ENCODE measurements at regions not wholly inside any gene's neighbourhood (a gene's known extent, or its start where the extent isn't known, plus 50 kb on each side); places are given as distances from the start of the nearest gene placed in this dataset.
A peak's percentile ranks its signal among the peaks of the same experiment; 100 is the strongest.
"Not testable (repeated sequence)": the region's sequence is repeated elsewhere in the genome, so short reads cannot be mapped to it uniquely, and the experiment has no call there.

- TF ChIP-seq CTCF (IDR thresholded peaks at IDR 0.05; ENCODE audit: low read depth, low read length, missing control alignments) = no peak
- H3K4me3 ChIP-seq (ENCODE audit: low read depth, low read length) = no peak overlapping the region
- DNase-seq (ENCODE audit: low read depth) = no peak
- in situ Hi-C loops (cut with HindIII; ENCODE audit: low sequenced_read_pairs) = no loop called here
Measured at GRCh38 chr13:54489359-54489758, 1460.7 kb downstream of the OLFM4 start.

DNA sequence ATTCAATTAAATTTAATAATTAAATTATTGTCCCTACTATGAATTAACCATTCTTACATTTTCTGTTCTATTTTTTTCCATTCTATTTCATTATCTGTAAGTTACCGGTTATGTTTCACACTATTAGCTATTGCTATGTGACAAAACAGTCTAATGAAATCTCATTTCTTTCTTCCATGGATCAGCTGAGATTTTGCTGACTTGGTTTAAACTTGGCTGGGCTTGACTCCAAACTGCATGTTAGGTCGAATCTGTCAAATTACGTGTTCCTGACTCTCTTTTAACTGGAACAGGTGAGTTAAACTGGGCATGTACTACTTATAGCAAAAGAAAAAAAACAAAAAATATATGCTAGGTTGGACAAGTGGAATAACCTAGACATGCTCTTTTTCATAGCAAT lies 1464.4 kb downstream of the OLFM4 start:
- in situ Hi-C loops (cut with HindIII; ENCODE audit: low sequenced_read_pairs) = no loop called here
- DNase-seq (ENCODE audit: low read depth) = no peak
- TF ChIP-seq CTCF (IDR thresholded peaks at IDR 0.05; ENCODE audit: low read depth, low read length, missing control alignments) = no peak
- no peak overlapping the region for H3K4me3 ChIP-seq (ENCODE audit: low read depth, low read length)

DNA sequence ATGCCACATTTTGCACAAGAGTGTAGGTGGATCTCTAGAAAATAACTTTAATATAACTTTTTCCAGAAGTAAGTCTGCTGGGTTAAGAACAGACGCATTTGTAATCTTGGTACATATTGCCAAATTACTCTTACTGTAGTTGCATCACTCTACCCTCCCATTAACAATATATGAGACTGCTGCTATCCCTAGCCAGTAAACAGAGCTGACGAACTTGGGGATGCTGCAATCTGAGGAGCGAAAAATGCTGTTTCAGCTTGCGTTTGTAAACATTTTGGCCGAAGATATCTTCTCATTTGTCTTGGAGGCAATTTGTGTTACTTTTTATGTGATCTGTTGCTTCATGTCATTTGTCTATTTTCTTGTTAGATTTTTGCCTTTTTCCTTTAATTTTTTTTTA lies 1482.8 kb downstream of the OLFM4 start:
- no peak overlapping the region for H3K4me3 ChIP-seq (ENCODE audit: low read depth, low read length)
- DNase-seq (ENCODE audit: low read depth) = no peak
- in situ Hi-C loops (cut with HindIII; ENCODE audit: low sequenced_read_pairs) = no loop called here
- no peak for TF ChIP-seq CTCF (IDR thresholded peaks at IDR 0.05; ENCODE audit: low read depth, low read length, missing control alignments)

DNA sequence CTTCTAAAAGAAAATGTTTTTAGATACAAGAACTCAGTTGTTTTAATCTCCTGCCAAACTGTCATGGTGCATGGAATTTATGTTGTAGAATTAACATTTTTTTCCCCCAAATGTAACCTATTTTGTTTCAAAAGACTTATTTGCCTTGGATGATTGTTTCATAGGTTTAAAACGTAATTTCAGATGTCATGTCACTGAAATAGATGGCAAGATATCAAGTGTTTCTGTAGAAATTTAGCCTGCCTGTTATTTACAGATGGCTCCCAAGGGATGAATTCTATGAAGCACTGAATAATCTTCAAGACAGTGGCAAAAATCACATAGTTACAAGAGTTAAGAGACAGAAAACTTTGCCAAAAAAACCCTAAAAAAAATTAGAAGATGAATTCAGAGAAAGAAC lies 1484.6 kb downstream of the OLFM4 start:
- no peak overlapping the region for H3K4me3 ChIP-seq (ENCODE audit: low read depth, low read length)
- no peak for DNase-seq (ENCODE audit: low read depth)
- TF ChIP-seq CTCF (IDR thresholded peaks at IDR 0.05; ENCODE audit: low read depth, low read length, missing control alignments) = no peak
- in situ Hi-C loops (cut with HindIII; ENCODE audit: low sequenced_read_pairs) = no loop called here

DNA sequence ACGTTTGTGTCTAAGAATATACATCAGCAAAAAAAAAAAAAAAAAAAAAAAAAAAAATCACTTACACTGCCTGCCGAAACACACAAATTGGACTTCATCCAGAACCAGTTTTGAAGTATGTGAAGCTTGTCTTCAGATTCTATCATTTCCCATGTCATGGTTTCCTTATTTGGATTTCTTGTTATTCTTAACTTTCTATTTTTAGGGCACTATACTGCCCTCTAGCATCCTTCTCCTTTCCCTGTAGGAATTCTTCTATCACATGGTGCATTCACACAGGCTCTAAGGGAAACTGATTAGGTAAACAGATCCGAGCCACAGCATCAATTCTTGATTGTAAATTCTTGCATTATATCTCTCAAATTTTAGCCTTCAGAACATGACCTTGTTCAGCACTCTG lies 1507.5 kb downstream of the OLFM4 start:
- no peak for DNase-seq (ENCODE audit: low read depth)
- in situ Hi-C loops (cut with HindIII; ENCODE audit: low sequenced_read_pairs) = no loop called here
- H3K4me3 ChIP-seq (ENCODE audit: low read depth, low read length) = no peak overlapping the region
- TF ChIP-seq CTCF (IDR thresholded peaks at IDR 0.05; ENCODE audit: low read depth, low read length, missing control alignments) = peak; percentile 27

GRCh38 chr13:54563286-54563685 lies 1534.7 kb downstream of the OLFM4 start:
- TF ChIP-seq CTCF (IDR thresholded peaks at IDR 0.05; ENCODE audit: low read depth, low read length, missing control alignments) = no peak
- in situ Hi-C loops (cut with HindIII; ENCODE audit: low sequenced_read_pairs) = no loop called here
- DNase-seq (ENCODE audit: low read depth) = no peak
- H3K4me3 ChIP-seq (ENCODE audit: low read depth, low read length) = no peak overlapping the region

DNA sequence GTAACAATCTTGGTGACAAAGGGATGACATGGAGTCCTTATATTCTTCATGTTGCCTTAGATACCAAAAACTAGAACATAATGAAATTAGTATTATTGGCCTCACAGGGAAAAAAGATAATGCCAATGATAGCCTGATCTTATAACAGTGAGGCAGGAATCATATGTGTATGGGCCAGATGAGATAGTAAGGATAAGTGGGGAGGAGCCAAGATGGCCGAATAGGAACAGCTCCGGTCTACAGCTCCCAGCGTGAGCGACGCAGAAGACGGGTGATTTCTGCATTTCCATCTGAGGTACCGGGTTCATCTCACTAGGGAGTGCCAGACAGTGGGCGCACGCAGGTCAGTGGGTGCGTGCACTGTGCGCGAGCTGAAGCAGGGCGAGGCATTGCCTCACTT lies 1543.4 kb downstream of the OLFM4 start:
- H3K4me3 ChIP-seq (ENCODE audit: low read depth, low read length); in situ Hi-C loops (cut with HindIII; ENCODE audit: low sequenced_read_pairs); DNase-seq (ENCODE audit: low read depth): not testable (repeated sequence)
